Epithelial cell of proximal tubule (primary cell): ENCODE measurements at regions not wholly inside any gene's neighbourhood (a gene's known extent, or its start where the extent isn't known, plus 50 kb on each side); places are given as distances from the start of the nearest gene placed in this dataset.

ENCODE experiments used
- DNase-seq: peaks from one replicate; pipeline ENCODE4 v3.0.0-alpha.2; 2011; ENCODE audit warnings: low read depth
- H3K4me3 ChIP-seq: 2 replicates; pipeline ENCODE4 v1.5.1; 2011; ENCODE audit warnings: low read depth, mild to moderate bottlenecking, low read length
- TF ChIP-seq, protein P1 (sequence below): conservative IDR thresholded peaks from 2 replicates; pipeline ENCODE4 v1.5.1; 2012; ENCODE audit warnings: low read depth, mild to moderate bottlenecking, low read length

DNA sequence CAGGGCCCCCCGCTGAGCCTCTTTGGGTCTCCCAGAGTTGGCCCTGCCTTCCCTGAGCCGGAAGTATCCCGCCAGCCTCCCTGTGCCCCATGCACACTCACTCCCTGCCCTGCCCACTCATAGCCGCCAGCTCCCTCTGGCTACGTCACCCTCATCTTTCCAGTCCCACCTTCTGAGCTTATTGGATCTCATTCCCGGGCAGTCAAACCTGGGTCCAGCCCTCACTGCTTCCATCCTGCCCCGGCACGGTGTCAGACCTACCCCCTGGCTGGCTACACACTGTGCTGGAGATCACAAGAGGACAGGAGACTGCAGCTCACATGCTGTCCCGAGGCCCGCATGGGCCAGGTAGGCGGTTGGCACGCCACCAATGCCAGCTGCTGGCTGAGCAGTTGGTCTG lies 147.2 kb downstream of the ASB1 start:
- DNase-seq: no peak
- H3K4me3 ChIP-seq: no peak overlapping the region
- TF ChIP-seq, protein P1, sequence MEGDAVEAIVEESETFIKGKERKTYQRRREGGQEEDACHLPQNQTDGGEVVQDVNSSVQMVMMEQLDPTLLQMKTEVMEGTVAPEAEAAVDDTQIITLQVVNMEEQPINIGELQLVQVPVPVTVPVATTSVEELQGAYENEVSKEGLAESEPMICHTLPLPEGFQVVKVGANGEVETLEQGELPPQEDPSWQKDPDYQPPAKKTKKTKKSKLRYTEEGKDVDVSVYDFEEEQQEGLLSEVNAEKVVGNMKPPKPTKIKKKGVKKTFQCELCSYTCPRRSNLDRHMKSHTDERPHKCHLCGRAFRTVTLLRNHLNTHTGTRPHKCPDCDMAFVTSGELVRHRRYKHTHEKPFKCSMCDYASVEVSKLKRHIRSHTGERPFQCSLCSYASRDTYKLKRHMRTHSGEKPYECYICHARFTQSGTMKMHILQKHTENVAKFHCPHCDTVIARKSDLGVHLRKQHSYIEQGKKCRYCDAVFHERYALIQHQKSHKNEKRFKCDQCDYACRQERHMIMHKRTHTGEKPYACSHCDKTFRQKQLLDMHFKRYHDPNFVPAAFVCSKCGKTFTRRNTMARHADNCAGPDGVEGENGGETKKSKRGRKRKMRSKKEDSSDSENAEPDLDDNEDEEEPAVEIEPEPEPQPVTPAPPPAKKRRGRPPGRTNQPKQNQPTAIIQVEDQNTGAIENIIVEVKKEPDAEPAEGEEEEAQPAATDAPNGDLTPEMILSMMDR: no peak

DNA sequence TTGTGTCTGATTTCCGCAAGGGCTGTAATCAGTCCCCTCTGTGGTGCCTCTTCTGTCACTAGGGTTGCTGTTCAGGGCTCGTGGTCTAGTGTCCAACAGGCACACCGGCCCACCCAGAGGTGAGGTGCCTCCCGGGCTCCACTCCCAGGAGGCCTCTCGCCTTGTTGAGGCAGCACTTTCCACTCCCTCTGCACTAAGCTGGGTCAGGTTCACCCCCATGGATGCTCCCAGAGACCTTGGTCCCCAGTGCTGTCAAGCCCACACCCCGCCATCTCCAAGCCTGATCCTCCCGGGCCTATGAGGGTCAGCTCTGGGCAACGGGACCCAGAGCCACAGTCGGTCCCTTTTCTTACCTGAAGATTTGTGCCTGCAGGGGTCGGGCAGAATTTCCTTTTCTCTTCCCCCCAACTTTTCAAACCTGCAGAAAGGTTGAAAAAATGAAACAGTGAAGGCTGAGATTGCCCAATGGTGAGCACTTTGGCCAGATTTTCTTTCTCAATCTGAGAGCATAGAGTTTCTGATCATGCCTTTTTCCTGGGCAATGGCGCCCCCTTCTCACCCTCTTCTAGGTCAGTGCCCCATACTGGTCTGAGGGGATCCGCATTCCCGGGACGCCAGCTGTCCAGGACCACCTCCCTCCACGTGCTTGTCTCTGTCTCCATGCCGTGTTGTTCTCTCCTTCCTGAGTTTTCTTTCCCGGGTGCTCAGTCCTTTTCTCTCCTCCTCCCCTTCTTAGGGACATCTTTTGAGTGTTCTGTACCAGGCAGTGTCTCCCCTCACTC lies 148.0 kb downstream of the ASB1 start:
- no peak overlapping the region for H3K4me3 ChIP-seq
- TF ChIP-seq, protein P1: no peak
- no peak for DNase-seq

DNA sequence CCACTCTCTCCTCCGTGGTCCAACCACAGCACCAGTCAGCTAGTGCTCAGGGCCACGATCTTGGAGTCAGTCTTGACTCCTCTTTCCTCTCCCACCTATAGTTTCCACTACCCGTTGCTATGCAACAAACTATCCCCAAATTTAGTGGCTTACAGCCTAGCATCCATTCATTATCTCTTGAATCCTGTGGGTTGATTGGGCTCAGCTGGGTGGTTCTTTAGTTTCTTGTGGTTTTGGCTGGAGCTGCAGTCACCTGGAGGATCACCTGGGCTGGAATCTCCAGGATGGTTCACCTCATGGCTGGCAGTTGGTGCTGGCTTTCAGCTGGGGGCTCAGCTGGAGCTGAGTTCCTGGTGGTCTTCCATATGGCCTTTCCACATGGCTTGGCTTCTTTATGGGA lies 149.9 kb downstream of the ASB1 start:
- TF ChIP-seq, protein P1: no peak

DNA sequence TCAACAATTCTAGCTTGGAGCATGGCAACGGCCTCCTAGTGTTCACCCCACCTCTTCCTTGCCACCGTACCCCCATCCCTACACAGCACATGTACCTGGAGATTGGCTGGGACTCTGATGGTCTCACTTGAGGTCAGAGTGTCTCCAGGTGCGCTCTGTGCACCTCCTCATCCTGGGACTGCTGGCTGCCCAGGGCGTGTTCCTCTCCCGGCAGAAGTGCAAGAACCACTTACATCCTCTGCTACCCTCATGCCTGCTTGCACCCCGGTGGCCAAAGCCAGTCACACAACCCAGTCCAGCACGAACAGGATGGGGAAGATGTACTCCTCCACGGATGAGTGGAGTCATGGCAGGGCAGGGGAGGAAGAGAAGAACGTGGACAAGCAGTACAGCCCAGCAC lies 151.5 kb downstream of the ASB1 start:
- TF ChIP-seq, protein P1: no peak
- DNase-seq: no peak
- no peak overlapping the region for H3K4me3 ChIP-seq

More for the DNA sequence above, 149.9 kb downstream of the ASB1 start:
- no peak for DNase-seq
- H3K4me3 ChIP-seq: no peak overlapping the region

DNA sequence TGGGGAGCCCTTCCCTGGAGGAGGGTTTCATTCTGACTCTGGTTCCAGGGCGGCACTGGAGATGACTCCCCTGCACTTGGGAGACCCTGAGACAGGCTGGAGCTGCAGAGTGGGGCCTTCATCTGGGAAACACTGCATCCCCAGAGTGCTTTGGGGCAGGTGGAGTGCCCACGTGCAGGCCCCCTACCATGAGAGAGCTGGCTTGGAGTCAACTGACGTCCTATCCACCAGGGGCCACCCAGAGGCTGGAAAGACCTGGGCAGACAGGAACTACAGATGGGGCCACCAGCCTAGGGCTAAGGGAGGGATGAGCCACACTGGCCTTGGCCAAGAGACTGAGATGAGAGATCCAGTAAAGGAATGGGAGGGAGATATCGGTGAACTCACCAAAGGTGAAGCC lies 153.8 kb downstream of the ASB1 start:
- DNase-seq: no peak
- TF ChIP-seq, protein P1: no peak
- H3K4me3 ChIP-seq: no peak overlapping the region

DNA sequence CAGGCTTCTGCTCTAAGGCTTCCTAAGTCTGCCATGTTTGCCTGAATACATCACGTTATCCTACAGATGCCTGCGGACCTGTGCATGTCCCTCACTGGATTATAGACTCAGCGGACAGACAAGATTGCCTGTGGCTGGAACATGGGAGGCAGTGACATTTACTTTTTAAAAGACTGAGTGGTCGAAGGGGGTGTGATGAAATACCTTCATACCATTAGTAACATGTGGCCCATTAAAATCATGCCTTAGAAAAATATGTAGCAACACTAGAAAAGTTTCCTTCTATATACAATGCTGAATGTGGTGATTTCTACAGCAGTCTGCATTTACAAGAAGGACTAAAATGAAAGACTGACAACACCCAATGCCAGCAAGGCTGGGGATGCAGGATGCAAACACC lies 154.4 kb downstream of the ASB1 start:
- no peak overlapping the region for H3K4me3 ChIP-seq
- TF ChIP-seq, protein P1: no peak
- DNase-seq: no peak

DNA sequence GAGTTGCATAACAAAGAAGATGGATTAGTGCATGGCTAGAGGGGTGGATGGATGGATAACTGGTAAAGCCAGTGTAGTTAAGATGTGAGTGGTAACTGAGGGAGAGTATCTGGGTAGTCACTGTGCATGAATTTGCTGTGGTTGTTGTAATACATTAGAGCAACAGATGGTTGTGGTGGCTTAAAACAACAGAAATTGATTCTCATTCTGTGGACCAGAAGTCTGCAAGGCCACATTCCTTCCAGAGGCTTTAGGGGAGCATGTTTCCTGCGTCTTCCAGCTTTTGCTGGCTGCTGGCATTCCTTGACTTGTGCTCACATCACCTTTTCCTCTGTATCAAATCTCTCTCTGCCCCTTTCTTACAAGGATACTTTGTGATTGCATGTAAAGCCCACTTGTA lies 155.4 kb downstream of the ASB1 start:
- TF ChIP-seq, protein P1: no peak
- no peak for DNase-seq

More for the DNA sequence above, 155.4 kb downstream of the ASB1 start:
- H3K4me3 ChIP-seq: no peak overlapping the region
